ENCODE measurements at regions not wholly inside any gene's neighbourhood (a gene's known extent, or its start where the extent isn't known, plus 50 kb on each side); places are given as distances from the start of the nearest gene placed in this dataset.
"Not testable (repeated sequence)": the region's sequence is repeated elsewhere in the genome, so short reads cannot be mapped to it uniquely, and the experiment has no call there.

DNA sequence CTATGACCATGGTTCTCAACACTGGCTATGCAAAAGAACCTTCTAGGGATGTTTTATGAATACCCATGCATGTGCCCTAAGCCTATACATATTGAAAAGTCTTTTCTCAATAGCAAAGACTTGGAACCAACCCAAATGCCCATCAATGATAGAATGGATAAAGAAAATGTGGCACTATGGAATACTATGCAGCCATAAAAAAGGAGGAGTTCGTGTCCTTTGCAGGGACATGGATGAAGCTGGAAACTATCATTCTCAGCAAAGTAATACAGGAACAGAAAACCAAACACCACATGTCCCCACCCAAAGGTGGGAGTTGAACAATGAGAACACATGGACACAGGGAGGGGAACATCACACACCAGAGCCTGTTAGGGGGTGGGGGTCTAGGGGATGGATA, 101.1 kb upstream of the PRDX6 start:
- H3K36me3 ChIP-seq (ENCODE audit: control insufficient read depth in 2 of 4, insufficient read depth in 4 of 4, low read length in 3 of 4); H3K4ac ChIP-seq (replicated peaks; ENCODE audit: insufficient read length, low read depth, low read length); H2BK120ac ChIP-seq (replicated peaks; ENCODE audit: low read depth, low read length); H3K4me1 ChIP-seq (replicated peaks in 1 of 4; ENCODE audit: control insufficient read depth in 3 of 4, insufficient read depth in 4 of 4, low read length in 3 of 4); H3K27ac ChIP-seq (ENCODE audit: low read depth, low read length); H3K27me3 ChIP-seq (replicated peaks in 1 of 4; ENCODE audit: control insufficient read depth in 3 of 4, extremely low read depth in 1 of 4, insufficient read depth in 3 of 4, low read length in 3 of 4); DNase-seq (ENCODE audit: low read depth in 1 of 2, low spot score in 2 of 2); H2BK15ac ChIP-seq (ENCODE audit: low read length); FAIRE-seq; H3K23me2 ChIP-seq (ENCODE audit: low read depth, low read length); H3K9me3 ChIP-seq (ENCODE audit: insufficient read depth in 2 of 2, low read depth in 1 of 2, low read length in 1 of 2); H3K18ac ChIP-seq (ENCODE audit: extremely low read depth, low read length); H4K8ac ChIP-seq (ENCODE audit: extremely low read depth, insufficient read depth, low read length); H4K91ac ChIP-seq (replicated peaks; ENCODE audit: insufficient read length, low read length); H2BK20ac ChIP-seq (ENCODE audit: low read length); H2BK5ac ChIP-seq (ENCODE audit: low read depth, low read length); H3K56ac ChIP-seq (replicated peaks; ENCODE audit: insufficient read length, low read depth, low read length); POLR2A ChIA-PET (ENCODE audit: partially characterized antibody); H3K9ac ChIP-seq (replicated peaks in 1 of 4; ENCODE audit: extremely low read depth in 1 of 4, low read depth in 3 of 4, low read length in 3 of 4); H4K20me1 ChIP-seq (replicated peaks in 1 of 2; ENCODE audit: control insufficient read depth in 1 of 2, insufficient read depth in 2 of 2, low read length in 2 of 2); H3K79me2 ChIP-seq (ENCODE audit: control insufficient read depth in 1 of 2, insufficient read depth in 2 of 2, low read length in 2 of 2); H3K79me1 ChIP-seq (ENCODE audit: low read depth, low read length); H2AK5ac ChIP-seq (ENCODE audit: low read depth, low read length); H2AFZ ChIP-seq (ENCODE audit: low read length); H2BK12ac ChIP-seq (ENCODE audit: low read depth, low read length); H4K5ac ChIP-seq (ENCODE audit: insufficient read length, low read depth, low read length); H3K23ac ChIP-seq (ENCODE audit: insufficient read length); H3K14ac ChIP-seq (ENCODE audit: insufficient read length); H3K4me2 ChIP-seq (ENCODE audit: insufficient read depth in 1 of 2, low read depth in 2 of 2, low read length in 2 of 2); H3K4me3 ChIP-seq (ENCODE audit: extremely low read depth in 1 of 4, insufficient read depth in 2 of 4, low read depth in 3 of 4, low read length in 4 of 4): not testable (repeated sequence)
- CTCF ChIA-PET (ENCODE audit: partially characterized antibody) = interaction anchor here (0.7 to 1.2 kb wide), 3 partner anchors 114 to 633 kb away, joined by 3 read pairs; no protein-coding TSS in a partner anchor
- WGBS, 2 experiments (ENCODE audit: extremely low coverage in 1 of 2, insufficient coverage in 1 of 2, insufficient read length in 1 of 2, insufficient replicate concordance in 2 of 2, low coverage in 1 of 2, low lambda C conversion rate in 2 of 2, missing lambda C conversion rate in 1 of 2) = 79% methylated on average over 1 of the region's 1 CpG; no CpG with 5 or more reads in 1 of the 2 experiments

All from H1 (cell line).